GM21360 (cell line): ENCODE measurements at regions not wholly inside any gene's neighbourhood (a gene's known extent, or its start where the extent isn't known, plus 50 kb on each side); places are given as distances from the start of the nearest gene placed in this dataset.
"Not testable (repeated sequence)": the region's sequence is repeated elsewhere in the genome, so short reads cannot be mapped to it uniquely, and the experiment has no call there.

Experiments used
- ATAC-seq: cut with Tn5 transposase; IDR thresholded peaks from one replicate; pipeline ENCODE4 v1.9.1; 2021; ENCODE audit warnings: mild to moderate bottlenecking, moderate library complexity; ENCODE audit not compliant: unreplicated experiment

DNA sequence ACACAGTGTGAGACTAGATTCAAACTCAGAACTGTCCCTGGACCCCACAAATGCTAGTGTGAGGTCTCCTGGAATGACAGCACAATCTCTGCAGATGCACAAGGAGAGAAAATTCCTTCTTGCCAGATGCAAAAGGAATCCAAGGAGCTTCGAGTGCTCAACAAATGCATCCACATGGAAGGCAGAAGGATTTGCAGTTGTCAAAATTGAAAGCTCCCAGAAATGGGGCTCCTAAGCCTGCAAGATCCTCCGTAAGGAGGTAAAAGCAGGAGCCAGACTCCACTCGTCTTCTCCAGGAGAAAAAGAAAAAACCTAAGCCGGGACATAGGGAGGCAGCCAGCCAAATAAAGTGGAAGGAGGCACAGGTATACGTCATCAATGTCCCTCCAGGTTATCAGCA, 355.0 kb upstream of the KLHL29 start:
- no peak for ATAC-seq

DNA sequence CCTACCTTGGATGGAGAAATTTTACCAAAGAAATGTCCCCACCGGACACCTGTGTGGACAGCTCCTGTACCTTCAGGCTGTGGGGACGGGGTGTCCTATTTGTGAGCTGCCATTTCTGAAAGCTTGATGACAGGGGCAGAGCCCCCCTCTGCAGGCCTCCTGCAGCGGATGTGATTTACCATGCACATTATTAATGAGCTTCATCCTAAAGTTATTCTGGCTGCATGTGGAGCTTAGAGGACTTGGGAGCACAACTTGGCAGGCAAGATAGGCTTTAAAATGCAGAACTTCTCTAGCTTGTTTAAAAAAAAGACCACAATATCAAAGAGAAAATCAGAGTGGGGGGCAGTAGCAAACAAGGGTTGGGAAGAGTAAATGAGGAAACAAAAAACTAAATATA, 350.0 kb upstream of the KLHL29 start:
- ATAC-seq: no peak

DNA sequence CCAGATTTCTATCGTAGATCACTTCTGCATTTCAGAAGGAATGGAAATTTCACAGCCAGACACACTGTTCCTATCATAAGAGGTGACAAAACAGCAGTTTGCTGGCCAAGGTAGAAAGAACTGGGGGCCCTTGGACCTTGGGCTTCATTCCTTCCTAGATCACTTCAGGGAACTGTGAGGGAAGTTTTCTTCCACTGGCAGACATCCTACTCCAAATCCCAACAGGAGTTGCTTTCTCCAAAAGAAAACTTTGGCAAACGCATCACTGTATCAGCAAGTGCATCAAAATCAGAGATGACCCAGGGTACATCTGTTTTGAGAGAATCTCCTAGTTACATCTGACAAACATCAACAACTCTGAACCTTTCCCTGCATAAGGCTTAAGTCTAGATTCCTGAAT, 348.4 kb upstream of the KLHL29 start:
- no peak for ATAC-seq

DNA sequence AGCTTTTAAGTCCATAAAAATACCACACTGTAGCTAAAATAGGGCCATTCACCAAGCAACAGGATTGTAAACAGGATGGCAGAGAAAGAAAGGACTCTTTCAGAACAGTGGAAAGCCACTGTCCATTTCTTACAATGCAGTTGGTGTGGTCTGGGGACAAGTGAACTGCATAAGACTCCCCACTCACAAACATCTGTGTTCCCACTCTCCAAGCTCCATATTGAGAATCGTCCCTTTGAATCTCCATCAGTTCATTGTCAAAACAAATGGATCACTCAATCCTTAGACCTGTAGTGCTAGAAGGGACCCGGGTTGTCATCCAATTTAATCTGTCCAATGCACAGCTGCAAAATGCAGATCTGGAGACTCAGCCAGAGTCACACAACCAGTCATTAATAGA, 347.4 kb upstream of the KLHL29 start:
- ATAC-seq: no peak

DNA sequence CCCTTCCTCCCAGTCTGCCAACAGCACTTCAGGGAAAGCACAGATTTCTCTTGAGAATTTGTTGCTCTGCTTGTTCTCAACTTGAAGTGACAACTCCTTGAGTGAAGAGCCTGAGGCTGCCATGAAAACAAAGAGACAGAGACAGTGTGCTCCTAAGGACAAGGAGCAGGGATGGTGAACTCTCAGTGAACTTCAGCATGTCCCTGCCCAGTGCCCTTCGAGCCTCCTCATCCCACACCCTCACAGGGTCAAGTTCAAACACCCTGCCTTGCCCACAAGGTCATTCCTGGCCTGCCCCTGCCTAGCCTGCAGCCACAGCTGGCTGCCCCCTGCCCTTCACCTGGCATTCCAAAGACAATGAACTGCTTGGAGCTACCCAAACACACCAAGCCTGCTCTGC, 343.5 kb upstream of the KLHL29 start:
- no peak for ATAC-seq

DNA sequence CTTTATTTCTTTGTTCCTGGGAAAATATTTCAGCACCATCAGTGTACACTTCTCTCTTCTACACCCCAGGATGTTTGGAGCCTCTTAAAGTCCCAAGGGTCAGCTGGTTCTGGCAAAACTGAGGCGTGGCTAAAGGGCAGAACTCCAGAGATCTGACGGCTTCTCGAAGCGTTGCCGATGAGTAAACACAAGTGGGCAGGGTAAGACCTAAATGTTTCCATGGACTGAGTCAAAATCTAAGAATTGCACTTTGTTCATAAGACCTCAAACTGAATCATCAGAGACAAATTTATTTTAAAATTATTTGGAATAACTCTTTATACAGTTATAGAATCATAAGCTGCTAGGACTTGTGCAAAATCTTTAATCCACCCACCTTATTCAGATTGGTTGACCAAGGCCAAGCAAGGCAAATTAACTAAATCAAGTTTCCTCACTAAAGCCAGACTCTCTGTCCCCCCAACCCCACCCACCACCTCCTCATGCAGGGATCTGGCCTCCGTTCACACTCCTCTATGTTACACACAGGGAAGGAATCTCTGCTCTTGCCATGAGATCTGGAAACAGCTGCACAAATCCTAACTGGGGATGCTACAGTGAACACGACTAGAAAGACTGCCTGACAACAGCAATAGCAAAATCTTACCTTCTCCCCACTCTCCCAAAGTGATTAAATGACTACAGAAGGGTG, 342.6 kb upstream of the KLHL29 start:
- no peak for ATAC-seq

DNA sequence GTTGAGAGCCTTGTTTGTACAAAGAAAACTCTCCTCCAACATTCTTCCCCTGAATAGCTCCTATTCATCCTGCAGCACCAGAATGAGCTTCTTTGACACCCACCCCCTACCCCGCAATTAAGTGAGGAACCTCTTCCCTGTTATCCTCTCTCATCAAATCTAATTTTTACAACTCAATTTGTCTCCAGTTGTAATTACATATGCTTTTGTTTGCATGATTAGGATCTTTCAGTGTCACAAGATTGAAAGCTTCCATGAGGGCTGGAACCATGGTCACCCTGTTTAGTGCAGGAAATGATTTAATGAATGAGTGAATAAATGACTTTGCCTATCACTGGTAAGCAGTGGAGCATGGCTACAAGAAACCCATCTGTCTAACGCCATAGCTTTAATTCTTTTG, 334.6 kb upstream of the KLHL29 start:
- no peak for ATAC-seq

DNA sequence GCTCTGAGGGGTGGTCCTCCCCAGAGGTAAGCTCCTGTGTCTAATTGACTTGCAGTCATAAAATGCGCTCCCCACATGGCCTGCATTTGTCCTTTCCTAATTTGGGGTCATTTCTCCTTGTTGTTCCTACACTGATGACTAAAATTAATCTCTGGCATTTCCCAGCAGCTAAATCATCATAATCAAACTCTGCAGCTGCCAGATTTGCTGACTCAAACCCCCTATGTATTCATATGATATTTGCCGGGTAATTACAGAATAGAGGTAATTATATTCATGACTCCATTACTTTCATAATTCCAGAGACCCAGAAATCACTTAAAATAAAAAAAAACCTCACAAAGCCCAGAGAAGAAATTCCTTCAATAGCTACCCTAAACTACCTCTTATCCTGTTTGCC, 331.4 kb upstream of the KLHL29 start:
- ATAC-seq: no peak

DNA sequence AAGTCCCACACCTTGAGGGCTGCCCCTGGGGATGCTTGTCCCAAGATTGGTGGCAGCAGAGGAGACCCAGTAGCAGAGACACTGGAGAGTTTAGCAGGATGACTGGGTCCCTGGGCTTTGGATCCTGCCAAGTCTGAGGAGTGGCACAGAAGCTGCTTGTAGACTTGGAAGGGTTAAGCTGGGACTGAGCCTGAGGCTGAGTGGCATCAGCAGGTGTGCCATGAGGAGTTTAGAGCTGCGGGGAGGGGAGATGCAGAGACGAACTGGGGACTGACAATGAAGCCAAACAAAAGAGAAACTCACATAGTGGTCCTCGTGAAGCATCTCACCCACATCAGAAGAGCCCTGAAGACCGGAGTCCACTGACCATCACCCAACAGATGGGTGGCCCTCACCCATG, 329.7 kb upstream of the KLHL29 start:
- ATAC-seq: no peak

DNA sequence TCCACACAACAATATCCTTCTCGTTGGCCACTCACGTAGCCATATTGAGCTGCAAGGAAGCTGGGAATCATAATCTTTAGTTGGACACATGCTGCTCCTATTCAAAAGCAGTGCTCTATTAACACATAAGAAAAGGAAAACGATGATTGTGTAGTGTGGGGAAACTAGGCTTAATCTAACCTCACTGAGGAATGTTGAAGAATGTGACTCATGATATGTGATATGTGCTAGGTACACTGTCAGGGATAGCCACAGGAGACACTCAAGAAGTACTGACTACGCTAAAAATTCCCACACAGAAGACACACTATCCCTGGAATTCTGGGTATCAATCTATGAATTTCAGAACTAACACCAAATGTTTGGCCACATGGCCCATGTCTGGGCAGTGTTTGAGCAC, 328.1 kb upstream of the KLHL29 start:
- not testable (repeated sequence) for ATAC-seq

DNA sequence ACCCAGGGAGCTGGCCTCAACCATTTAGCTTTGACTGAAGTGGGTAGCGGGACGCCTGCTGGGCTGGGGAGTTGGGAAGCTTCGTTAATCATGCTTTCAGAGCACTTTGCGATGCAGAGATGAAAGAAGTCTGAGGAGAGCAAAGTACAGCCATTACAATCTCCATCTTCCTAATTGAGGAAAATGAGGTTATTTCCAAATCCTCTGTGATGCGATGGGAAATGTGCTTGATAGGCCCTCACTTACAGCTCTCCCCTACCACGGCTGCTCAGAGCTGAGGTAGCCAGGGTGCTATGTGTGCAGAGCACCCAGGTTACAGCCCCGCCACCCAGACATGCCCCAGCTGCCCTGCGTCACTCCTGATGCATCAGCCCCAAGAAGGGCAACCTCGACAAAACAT, 326.5 kb upstream of the KLHL29 start:
- no peak for ATAC-seq

DNA sequence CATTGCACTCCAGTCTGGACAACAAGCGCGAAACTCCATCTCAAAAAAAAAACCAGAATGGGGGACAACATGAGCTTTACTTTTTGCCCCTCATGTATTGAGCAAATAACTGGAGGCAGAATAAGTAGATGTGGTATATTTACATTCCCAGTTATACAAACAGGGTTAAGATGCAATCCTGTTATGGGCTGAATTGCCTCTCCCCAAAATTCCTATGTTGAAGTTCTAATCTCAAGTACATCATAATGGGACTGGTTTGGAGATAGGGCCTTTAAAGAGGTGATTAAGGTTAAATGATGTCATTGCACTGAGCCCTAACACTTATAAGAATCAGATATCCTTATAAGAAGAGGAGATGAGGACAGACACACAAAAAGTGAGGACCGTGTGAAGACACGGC, 319.8 kb upstream of the KLHL29 start:
- ATAC-seq: no peak

DNA sequence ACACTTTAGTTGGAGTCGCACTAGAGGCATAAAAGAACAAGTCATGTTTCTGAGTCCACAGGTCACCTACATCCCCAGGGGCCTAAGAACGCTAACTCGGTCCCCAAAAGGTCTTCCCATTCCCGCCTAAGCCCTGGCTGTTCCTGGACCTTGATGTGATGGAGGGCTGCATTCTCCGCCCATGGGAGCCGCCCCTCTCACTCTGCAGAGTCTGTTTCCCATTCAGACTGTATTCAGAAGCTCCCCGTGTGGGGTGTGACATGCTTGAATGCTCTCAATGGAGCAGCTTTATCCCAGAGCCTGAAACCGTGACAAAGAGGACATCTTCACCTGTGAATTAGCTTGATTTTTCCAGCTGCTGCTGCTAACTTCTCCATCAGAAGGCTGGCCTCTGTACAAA, 319.0 kb upstream of the KLHL29 start:
- ATAC-seq: no peak

DNA sequence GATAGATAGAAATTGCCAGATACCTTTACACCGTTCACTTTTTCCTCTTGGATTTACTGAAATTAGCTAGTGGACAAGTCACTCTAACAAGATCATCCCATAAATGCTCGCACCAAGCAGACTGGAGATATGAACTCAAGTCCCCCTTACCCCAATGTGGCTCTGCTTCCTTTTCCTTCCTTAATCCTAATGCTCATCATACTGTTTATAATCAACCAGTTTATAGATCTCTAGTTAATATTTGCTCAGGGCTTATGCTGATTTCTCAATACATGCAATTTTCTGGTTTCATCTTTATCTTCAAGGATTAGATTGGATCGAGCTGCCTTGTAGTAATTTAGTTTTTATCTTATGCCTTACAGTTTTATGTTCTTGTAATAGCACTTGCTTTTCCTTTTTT, 318.3 kb upstream of the KLHL29 start:
- no peak for ATAC-seq

DNA sequence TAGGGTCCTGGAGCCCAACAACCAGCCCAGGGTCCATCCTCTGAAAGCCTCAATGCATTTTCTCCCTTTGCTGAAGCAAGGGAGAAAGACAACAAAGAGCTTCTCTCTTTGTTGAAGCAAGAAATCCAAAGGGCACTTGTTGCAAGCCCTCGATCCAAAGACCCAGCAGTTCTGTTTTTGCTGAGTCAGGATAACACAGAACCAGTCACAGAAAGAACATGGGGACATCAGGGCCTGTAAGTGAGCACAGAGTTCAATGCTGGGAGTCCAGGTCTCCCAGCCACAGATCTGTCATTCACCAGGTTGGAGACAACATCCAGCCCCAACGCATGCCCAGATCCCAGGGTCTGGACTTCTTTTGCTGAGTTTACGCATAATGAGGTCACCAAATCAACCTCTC, 315.8 kb upstream of the KLHL29 start:
- no peak for ATAC-seq

DNA sequence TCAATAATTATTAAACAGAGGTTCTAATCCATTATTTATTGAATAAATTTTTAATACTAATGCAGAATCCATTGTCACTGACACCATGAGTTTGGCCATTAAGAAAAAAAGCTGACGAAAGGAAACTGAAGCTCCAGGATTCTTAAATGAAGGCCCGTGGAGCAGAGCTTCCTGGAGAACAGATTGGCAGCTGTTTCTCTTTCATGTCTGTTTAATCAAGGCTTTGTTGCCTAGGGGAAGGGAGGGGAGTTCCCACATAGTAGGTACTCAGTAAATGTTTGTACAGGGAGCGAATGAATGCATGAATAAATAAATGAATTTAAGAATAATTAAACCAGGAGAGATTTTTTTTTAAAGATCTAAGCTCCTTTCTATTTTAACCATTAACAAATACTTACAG, 315.1 kb upstream of the KLHL29 start:
- no peak for ATAC-seq

DNA sequence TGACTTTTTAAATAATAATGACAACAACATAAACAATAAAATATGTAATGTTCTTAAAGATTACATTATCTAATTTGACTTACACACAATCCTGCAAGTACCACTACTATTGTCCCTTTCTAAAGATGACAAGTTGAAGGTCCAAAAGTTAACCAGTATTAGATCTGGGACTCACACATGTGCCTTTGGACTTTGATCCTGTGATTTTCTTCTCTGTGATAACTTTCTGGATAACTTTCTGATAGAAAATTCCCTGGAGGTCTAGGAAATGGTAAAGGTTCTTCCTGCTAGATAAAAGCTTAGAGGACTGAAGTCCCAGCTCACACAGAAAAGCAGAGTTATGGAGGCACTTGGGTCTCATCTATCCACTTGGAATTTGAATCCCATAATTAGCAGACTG, 311.9 kb upstream of the KLHL29 start:
- no peak for ATAC-seq

DNA sequence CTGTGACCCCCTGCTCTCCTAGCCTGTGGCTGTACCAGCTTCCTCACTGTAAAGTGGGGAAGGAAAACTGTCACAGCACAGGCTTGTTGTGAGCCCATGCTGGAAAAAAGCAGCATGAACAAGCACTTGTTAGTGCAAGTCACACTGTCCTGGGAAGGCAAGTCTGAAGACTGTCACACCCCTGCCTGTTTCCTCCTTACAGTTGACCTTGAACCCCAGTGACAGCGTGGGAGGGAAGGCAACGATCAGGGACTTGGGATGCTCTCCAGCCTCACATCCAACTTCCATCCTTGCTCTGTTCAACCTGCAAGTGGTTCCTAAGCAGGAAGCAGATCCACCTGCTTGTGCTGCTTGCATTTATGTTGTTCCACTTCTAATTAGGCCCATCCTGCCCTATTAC, 311.3 kb upstream of the KLHL29 start:
- ATAC-seq: no peak

DNA sequence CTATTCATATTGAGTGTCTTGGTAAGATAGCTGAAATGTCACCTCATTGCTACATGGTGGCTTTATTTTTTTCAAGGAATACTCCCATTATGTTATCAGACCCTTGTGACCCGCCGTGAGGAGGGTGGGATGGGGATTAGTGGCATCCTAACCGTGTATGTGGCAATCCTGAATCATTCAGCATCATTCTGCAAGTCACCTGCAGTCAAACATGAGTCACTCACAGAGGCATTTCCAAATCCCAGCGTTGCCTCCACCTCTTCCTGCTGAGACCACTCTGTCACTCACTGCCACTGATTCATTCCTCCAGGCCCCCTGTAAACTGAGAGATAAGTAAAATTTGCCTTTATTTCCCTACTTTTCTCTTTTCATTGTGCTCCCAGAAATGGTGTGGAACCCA, 307.4 kb upstream of the KLHL29 start:
- ATAC-seq: no peak

DNA sequence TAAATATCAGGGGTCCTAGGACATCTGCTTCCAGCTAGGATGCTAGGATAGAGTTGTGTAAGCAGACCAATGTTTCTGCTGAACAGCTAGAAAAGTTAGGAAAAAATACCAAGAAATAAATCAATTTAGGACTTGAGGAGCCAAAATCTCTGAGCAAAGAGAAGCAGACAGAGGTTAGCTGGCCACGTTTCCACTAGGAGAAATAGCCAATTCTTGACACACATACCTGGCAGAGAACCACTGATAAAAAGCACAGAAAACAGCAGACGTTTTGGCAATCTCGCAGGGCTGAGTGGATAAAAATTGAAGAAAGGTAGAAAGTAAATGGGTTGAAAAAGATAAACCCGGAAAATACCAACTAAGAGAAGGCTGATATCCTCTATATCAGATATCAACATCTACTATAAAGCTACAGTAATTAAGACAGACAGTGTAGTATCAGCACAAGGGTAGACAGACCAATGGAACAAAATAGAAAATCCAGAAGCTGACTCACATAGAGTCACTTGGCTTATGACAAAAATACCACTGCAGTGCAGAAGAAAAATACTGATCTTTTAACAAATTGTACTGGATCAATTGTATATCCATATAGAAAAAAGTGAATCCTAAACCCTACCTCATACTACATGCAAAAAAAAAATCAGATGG, 306.1 kb upstream of the KLHL29 start:
- no peak for ATAC-seq

DNA sequence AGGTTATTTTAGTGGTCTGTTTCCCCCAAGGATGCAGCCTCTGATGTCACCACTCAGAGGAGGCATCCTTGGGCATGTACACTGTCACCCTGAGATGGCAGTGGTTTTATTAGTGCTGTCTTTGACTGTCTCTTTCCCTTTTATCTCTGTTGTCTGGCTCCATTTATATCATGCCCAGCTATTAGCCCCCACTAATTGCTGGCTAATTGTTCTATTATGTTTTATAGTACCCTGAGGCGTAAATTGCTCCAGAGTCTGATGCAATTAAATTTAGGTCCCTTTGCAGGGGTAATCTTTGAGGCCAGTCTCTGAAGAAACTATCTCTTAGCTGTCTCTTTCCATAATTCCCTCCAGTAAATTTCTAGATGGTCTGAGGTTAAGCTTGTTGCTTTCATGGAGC, 301.0 kb upstream of the KLHL29 start:
- ATAC-seq: no peak

DNA sequence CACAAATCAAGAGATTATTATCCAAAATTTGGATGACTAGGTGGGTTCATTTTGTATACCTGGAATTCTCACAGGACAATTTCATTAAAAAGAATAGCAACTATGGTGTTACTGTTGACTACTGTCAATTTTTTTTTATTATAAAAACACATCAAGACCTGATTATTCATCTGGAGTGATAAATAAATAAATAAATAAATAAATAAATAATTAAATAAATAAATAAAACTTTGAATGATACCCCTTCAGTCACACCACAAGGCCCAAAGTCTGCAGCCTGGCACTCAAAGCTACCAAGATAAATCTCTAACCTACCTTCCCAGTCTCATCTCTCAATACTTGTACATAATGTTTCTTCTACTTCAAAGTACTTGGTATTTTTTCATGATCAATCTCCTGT, 294.0 kb upstream of the KLHL29 start:
- no peak for ATAC-seq

DNA sequence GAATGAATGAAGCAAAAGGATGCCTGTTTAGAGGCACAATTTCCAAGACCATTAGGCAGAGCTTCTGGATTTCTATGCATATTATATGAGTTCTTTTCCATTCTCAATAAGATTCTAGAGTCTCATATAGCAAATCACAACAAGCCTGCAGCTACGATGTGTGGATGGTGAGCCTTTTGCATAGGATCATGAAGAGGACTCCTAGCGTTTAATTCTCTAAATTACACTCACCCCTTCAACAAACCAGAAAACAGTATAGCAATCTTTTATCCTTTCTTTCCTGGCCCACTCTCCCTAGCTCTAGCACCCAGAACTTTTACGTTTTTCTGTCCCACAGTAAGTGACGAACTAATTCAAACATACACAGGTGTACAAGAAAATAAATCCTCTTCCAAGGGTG, 293.1 kb upstream of the KLHL29 start:
- no peak for ATAC-seq
